ENCODE measurements at regions not wholly inside any gene's neighbourhood (a gene's known extent, or its start where the extent isn't known, plus 50 kb on each side); places are given as distances from the start of the nearest gene placed in this dataset.

- no peak overlapping the region for H3K4me3 Mint-ChIP-seq
- no peaks in the 10 kb centered on the region for H3K36me3 ChIP-seq (ENCODE audit: insufficient read depth, low read length)
- H3K4me1 Mint-ChIP-seq (ENCODE audit: low read depth) = no peaks in the 10 kb centered on the region
- no peak overlapping the region for H3K4me3 ChIP-seq (ENCODE audit: low read length)
- TF ChIP-seq CTCF (IDR thresholded peaks at IDR 0.05) = no peak
- H3K27ac Mint-ChIP-seq = no peak overlapping the region
- no peaks in the 10 kb centered on the region for H3K4me1 ChIP-seq (ENCODE audit: insufficient read depth, low read length)
- ATAC-seq (ENCODE audit: poor library complexity) (no peak), DNase-seq (no peak)
- ChIA-PET POLR2A (no interaction called here), CTCF (no interaction called here)
- intact Hi-C loops (cut with DNase I, micrococcal nuclease) = no loop called here
- H3K27me3 ChIP-seq (ENCODE audit: control insufficient read depth in 1 of 2, insufficient read depth in 2 of 2, low read length in 2 of 2) = no peaks in the 10 kb centered on the region
- no peak overlapping the region for H3K27ac ChIP-seq (ENCODE audit: low read depth in 1 of 2, low read length in 2 of 2)
- H3K9me3 ChIP-seq (ENCODE audit: control insufficient read depth in 1 of 2, insufficient read depth in 1 of 2, low read length in 2 of 2) = no peaks in the 10 kb centered on the region
- no peaks in the 10 kb centered on the region for H3K9me3 Mint-ChIP-seq
- no peaks in the 10 kb centered on the region for H3K36me3 Mint-ChIP-seq (ENCODE audit: low read depth)
- H3K27me3 Mint-ChIP-seq = no peaks in the 10 kb centered on the region
Observed at GRCh38 chr5:31114817-31115216, 78.7 kb upstream of the CDH6 start.

GRCh38 chr5:31113666-31114350 lies 79.7 kb upstream of the CDH6 start:
- H3K9me3 ChIP-seq (ENCODE audit: control insufficient read depth in 1 of 2, insufficient read depth in 1 of 2, low read length in 2 of 2) = no peaks in the 10 kb centered on the region
- no peak for TF ChIP-seq CTCF (IDR thresholded peaks at IDR 0.05)
- ATAC-seq (ENCODE audit: poor library complexity) = no peak
- H3K4me3 ChIP-seq (ENCODE audit: low read length) = no peak overlapping the region
- Mint-ChIP-seq H3K4me3 (no peak overlapping the region), H3K27me3 (no peaks in the 10 kb centered on the region), H3K9me3 (peaks cover 2% of the 10 kb centered on the region), H3K4me1 (ENCODE audit: low read depth) (no peaks in the 10 kb centered on the region), H3K27ac (no peak overlapping the region), H3K36me3 (ENCODE audit: low read depth) (no peaks in the 10 kb centered on the region)
- no peak overlapping the region for H3K27ac ChIP-seq (ENCODE audit: low read depth in 1 of 2, low read length in 2 of 2)
- intact Hi-C loops (cut with DNase I, micrococcal nuclease) = no loop called here
- no peaks in the 10 kb centered on the region for H3K27me3 ChIP-seq (ENCODE audit: control insufficient read depth in 1 of 2, insufficient read depth in 2 of 2, low read length in 2 of 2)
- no peak for DNase-seq
- ChIA-PET POLR2A (no interaction called here), CTCF (no interaction called here)
- no peaks in the 10 kb centered on the region for H3K36me3 ChIP-seq (ENCODE audit: insufficient read depth, low read length)
- no peaks in the 10 kb centered on the region for H3K4me1 ChIP-seq (ENCODE audit: insufficient read depth, low read length)

DNA sequence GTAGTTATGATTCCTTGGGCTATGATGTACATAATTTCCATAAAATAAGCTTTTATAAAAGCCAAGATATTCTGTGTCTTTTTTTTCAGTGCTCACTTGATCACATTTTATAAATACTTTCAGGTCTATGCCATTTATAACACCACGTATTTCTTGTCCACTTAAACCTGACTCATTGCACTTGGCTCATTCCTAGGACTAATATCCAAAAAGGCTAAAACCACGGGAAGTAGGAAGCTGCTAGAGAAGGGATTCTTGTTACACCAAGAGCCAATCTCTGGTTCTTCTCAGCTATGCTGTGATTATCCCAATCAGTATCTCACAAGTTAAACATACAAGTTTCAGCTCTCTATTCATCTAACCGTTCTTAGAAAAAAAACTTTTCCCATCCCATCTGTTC lies 80.4 kb upstream of the CDH6 start:
- no peaks in the 10 kb centered on the region for H3K9me3 ChIP-seq (ENCODE audit: control insufficient read depth in 1 of 2, insufficient read depth in 1 of 2, low read length in 2 of 2)
- no peak for TF ChIP-seq CTCF (IDR thresholded peaks at IDR 0.05)
- no peaks in the 10 kb centered on the region for H3K27me3 ChIP-seq (ENCODE audit: control insufficient read depth in 1 of 2, insufficient read depth in 2 of 2, low read length in 2 of 2)
- ChIA-PET POLR2A (no interaction called here), CTCF (no interaction called here)
- H3K36me3 Mint-ChIP-seq (ENCODE audit: low read depth) = no peaks in the 10 kb centered on the region
- H3K27ac Mint-ChIP-seq = no peak overlapping the region
- H3K4me3 ChIP-seq (ENCODE audit: low read length) = no peak overlapping the region
- H3K36me3 ChIP-seq (ENCODE audit: insufficient read depth, low read length) = no peaks in the 10 kb centered on the region
- DNase-seq (no peak), ATAC-seq (ENCODE audit: poor library complexity) (no peak)
- intact Hi-C loops (cut with DNase I, micrococcal nuclease) = no loop called here
- H3K9me3 Mint-ChIP-seq = peaks cover 3% of the 10 kb centered on the region
- no peaks in the 10 kb centered on the region for H3K4me1 ChIP-seq (ENCODE audit: insufficient read depth, low read length)
- H3K27me3 Mint-ChIP-seq = no peaks in the 10 kb centered on the region
- H3K4me3 Mint-ChIP-seq = no peak overlapping the region
- H3K27ac ChIP-seq (ENCODE audit: low read depth in 1 of 2, low read length in 2 of 2) = no peak overlapping the region
- no peaks in the 10 kb centered on the region for H3K4me1 Mint-ChIP-seq (ENCODE audit: low read depth)

Measured in CD4-positive, alpha-beta T cell (primary cell).